Effector memory CD4-positive, alpha-beta T cell (primary cell): ENCODE measurements at regions not wholly inside any gene's neighbourhood (a gene's known extent, or its start where the extent isn't known, plus 50 kb on each side); places are given as distances from the start of the nearest gene placed in this dataset.
"Not testable (repeated sequence)": the region's sequence is repeated elsewhere in the genome, so short reads cannot be mapped to it uniquely, and the experiment has no call there.

Experiments used
- DNase-seq, 3 donors: peaks; one replicate each; pipeline ENCODE4 v3.0.0-alpha.2; 2020
- H3K27ac ChIP-seq: 2 replicates; pipeline ENCODE4 v1.7.0; 2013; ENCODE audit warnings: mild to moderate bottlenecking, low read length, moderate library complexity; ENCODE audit not compliant: insufficient read depth, poor library complexity, severe bottlenecking
- H3K27me3 ChIP-seq: replicated peaks from 2 replicates; pipeline ENCODE4 v1.7.0; 2013; ENCODE audit warnings: mild to moderate bottlenecking, low read length; ENCODE audit not compliant: insufficient read depth, control insufficient read depth, poor library complexity, severe bottlenecking
- H3K36me3 ChIP-seq: 2 replicates; pipeline ENCODE4 v1.7.0; 2013; ENCODE audit warnings: mild to moderate bottlenecking, low read length, moderate library complexity; ENCODE audit not compliant: control insufficient read depth, insufficient read depth
- H3K4me1 ChIP-seq: 2 replicates; pipeline ENCODE4 v1.7.0; 2013; ENCODE audit warnings: low read length, mild to moderate bottlenecking; ENCODE audit not compliant: control insufficient read depth, insufficient read depth, poor library complexity, severe bottlenecking
- H3K4me3 ChIP-seq: 2 replicates; pipeline ENCODE4 v1.7.0; 2013; ENCODE audit warnings: low read length, low read depth, mild to moderate bottlenecking; ENCODE audit not compliant: insufficient read depth, poor library complexity, severe bottlenecking
- H3K9me3 ChIP-seq: 2 replicates; pipeline ENCODE4 v1.7.0; 2013; ENCODE audit warnings: mild to moderate bottlenecking, low read length, moderate library complexity; ENCODE audit not compliant: control insufficient read depth

DNA sequence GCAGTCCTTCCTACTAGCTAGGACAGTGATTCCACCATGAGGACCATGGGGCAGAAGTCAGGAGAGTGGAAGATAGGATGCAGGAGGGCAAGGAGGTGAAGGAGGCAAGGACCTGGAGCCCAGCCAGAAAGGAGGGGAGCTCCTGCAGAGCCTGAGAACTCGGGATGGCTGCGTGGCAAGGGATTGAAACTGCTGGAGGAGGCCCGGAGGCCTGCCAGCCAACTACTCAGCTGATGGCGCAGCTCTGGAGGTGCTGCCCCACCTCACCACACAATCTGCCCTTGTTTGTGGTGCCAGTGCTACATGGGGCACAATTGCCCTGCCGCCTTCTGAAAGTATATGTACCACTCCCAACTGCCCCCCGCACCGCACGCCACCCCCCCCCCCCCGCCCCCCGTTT is 307.3 kb upstream of the CHRNA7 start:
- not testable (repeated sequence) for H3K36me3 ChIP-seq, DNase-seq, H3K27me3 ChIP-seq, H3K4me1 ChIP-seq, H3K4me3 ChIP-seq, H3K27ac ChIP-seq, H3K9me3 ChIP-seq

DNA sequence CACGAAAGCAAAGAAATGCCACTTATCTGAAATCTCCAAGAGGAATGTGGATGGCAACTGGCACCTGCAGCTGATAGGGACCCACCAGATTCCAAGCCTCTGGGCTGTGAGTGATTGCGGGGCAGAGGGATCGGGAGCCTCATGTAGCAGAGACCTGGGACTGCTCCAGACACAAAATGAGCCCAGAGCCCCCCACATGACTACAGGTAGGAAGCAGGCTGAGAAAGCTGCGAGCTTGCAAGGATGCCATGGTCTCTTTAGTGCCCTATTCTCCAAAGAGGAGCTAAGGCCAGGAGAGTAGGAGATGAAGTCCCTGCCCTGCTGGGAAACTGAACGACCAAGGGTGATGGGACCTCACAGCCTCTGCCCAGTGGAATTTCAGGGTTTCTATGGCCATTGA is 305.4 kb upstream of the CHRNA7 start:
- H3K9me3 ChIP-seq, H3K4me1 ChIP-seq, DNase-seq, H3K4me3 ChIP-seq, H3K27ac ChIP-seq, H3K36me3 ChIP-seq, H3K27me3 ChIP-seq: not testable (repeated sequence)

DNA sequence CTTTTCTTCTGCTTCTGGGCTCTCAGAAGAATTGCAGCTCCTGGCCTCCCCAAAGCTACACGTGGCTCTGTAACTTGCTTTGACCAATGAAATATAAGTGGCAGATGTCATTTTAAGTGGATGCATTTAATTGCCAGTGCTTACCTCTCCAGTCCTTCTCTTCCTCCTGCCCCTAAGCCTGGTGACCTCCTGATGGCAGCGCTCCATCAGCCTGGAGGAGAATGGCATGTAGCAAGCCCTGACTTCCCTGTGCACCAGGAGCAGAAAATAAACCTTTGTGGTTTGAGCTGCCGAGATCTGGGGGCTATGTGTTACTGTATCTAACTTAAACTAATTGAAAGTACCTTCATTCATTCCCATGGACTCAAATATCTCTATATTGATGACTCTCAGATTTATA is 304.7 kb upstream of the CHRNA7 start:
- H3K27ac ChIP-seq, H3K27me3 ChIP-seq, H3K36me3 ChIP-seq, H3K4me3 ChIP-seq, H3K9me3 ChIP-seq, DNase-seq, H3K4me1 ChIP-seq: not testable (repeated sequence)

DNA sequence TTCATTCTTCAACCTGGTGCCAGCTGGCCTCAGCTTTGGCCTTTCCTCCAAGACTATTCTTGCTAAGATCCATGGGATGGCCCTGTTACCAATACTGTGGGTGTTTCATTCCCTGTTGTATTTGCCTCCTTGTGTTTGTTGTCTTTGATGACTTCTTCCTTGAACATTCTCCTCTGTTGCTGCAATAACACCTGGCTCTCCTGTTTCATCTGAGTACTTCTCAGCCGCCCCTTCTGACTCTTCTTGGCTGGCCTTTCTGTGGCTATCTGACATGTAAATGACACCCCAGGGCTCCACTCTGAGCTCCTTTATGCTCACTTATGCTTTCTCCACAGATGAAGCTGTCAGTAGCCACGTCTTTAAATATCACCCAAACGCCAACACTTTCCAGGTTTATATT is 302.7 kb upstream of the CHRNA7 start:
- Histone ChIP-seq H3K36me3 (no peaks in the 10 kb centered on the region), H3K27me3 (no peaks in the 10 kb centered on the region), H3K4me1 (no peaks in the 10 kb centered on the region), H3K9me3 (no peaks in the 10 kb centered on the region), H3K4me3 (no peak overlapping the region), H3K27ac (no peak overlapping the region)
- DNase-seq: no peak

DNA sequence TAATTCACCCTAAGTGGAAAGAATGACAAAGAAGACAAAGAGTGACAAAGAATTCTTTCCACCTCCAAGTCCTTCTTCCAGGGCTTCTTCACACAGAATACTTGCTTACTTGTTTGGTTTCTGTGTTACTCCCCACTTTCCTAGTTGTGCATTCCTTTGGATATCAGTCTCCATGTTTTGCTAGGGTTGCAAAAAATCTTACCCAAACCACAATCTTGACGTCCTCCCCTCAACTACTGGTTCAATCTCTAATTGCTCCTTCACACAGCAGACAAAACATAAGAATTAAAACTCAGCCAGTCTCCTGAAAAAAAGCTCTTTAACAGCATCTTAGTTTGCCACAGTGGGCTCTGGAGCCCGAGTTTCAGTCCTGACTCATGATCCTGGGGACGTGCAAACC is 297.6 kb upstream of the CHRNA7 start:
- H3K9me3 ChIP-seq: no peaks in the 10 kb centered on the region
- no peaks in the 10 kb centered on the region for H3K4me1 ChIP-seq
- H3K27me3 ChIP-seq: no peaks in the 10 kb centered on the region
- H3K36me3 ChIP-seq: no peaks in the 10 kb centered on the region
- H3K4me3 ChIP-seq: no peak overlapping the region
- H3K27ac ChIP-seq: no peak overlapping the region
- DNase-seq: no peak

DNA sequence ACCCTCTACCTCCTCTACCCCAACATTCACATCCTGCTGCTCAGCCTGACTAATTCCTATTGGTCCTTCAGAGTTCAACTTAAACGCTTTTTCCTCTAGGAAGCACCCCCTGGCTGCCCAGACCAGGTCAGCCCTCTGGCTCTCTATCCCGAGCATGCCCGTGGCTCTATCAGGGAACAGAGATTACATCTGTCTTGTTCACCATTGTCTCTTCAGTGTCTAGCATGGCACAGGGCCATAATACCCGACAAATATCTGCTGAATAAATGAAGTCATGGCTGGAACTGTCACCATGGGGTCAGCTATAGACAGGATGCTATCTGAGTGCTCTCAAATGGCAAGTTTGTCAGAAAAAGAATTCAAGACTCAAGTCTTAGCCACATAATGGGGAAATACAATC is 296.9 kb upstream of the CHRNA7 start:
- H3K9me3 ChIP-seq: no peaks in the 10 kb centered on the region
- no peak for DNase-seq
- H3K4me1 ChIP-seq: no peaks in the 10 kb centered on the region
- no peak overlapping the region for H3K4me3 ChIP-seq
- H3K36me3 ChIP-seq: no peaks in the 10 kb centered on the region
- H3K27ac ChIP-seq: no peak overlapping the region
- no peaks in the 10 kb centered on the region for H3K27me3 ChIP-seq

DNA sequence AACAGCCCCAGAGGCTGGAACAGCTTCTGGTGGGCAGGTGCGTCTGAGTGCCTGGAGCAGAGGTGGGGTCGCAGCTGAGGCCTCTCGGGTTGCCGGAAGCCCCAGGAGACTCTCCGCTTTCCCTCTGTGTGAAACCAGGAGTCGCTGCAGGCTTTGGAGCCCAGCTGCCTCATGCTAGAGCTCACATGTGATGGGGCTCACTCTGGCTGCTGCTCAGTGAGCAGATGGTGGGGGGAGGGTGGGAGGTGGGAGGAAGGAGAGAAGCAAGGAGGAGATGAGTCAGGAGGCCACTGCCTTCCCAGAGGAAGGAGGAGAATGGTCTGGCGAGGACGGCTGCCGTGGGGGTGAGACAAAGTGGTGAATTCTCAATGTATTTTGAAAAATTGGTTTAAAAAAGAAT is 290.1 kb upstream of the CHRNA7 start:
- no peaks in the 10 kb centered on the region for H3K9me3 ChIP-seq
- no peaks in the 10 kb centered on the region for H3K4me1 ChIP-seq
- H3K36me3 ChIP-seq: no peaks in the 10 kb centered on the region
- no peak overlapping the region for H3K4me3 ChIP-seq
- H3K27me3 ChIP-seq: no peaks in the 10 kb centered on the region
- H3K27ac ChIP-seq: no peak overlapping the region
- no peak for DNase-seq

DNA sequence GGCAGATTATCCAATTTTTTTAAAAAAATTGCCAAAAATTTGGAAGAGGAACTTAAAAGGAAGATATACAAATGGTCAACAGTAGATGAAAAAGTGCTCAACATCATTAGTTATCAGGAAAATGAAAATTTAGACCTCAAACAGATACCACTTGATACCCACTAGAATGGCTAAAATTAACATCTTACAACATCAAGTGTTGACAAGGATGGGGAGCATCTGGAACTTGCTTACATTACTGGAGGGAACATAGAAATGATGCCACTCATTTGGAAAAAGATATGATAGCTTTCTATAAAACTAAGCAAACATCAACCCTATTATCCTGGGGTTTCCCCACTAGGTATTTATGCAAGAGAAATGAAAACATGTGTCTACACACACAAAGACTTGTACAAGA is 284.5 kb upstream of the CHRNA7 start:
- H3K9me3 ChIP-seq: no peaks in the 10 kb centered on the region
- no peaks in the 10 kb centered on the region for H3K27me3 ChIP-seq
- no peak overlapping the region for H3K27ac ChIP-seq
- H3K36me3 ChIP-seq: no peaks in the 10 kb centered on the region
- no peak overlapping the region for H3K4me3 ChIP-seq
- DNase-seq: no peak
- no peaks in the 10 kb centered on the region for H3K4me1 ChIP-seq

DNA sequence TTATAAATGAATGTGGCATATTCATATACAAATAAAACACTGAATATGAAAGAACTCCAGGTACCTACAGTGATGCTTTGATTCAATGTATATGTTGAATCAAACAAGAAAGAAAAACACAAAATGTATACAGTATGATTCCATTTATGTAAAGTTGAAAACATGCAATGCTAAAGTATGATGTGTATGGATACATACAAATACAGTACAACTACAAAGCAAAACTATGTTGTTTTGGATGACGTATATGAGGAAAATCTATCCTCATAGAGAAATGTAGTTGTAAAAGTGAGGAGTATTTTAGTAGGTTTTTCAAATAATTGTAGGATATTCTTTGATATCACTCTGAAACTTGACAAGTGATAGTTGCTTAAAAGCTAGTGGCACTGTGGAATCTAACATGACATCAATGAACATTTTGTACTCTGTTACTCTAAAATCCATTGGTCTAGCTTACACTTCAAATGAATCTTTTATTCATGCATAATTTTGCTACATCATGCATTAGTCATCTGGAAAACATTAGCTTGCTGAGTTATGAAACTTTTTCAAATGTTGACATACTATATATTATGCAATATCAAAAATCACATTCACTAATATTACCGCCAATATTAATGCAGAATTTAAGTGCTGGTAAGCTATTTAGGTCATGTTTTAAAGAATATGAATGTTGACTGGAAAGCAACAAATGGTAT is 278.1 kb upstream of the CHRNA7 start:
- H3K27me3 ChIP-seq: no peaks in the 10 kb centered on the region
- no peak for DNase-seq
- no peaks in the 10 kb centered on the region for H3K4me1 ChIP-seq
- H3K4me3 ChIP-seq: no peak overlapping the region
- no peaks in the 10 kb centered on the region for H3K36me3 ChIP-seq
- H3K9me3 ChIP-seq: no peaks in the 10 kb centered on the region
- no peak overlapping the region for H3K27ac ChIP-seq

DNA sequence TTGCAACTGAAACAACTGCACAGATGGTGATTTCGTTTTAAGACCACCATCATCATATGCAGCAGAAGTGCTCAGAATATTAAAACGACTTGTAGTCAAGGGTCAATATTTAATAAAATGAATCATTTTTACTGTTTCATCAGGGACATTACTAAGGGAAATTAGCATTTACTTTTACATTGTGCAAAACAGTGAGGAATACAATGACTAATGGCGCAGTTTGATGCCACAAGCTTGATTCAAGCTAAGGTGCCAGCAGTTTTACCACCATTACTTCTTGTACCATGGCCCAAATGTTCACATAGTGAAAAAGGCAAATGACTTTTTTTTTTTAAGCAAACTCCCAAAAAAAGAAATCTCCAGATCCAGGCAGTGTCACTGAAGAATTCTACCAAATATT is 277.4 kb upstream of the CHRNA7 start:
- Histone ChIP-seq H3K36me3 (no peaks in the 10 kb centered on the region), H3K9me3 (no peaks in the 10 kb centered on the region), H3K4me1 (no peaks in the 10 kb centered on the region), H3K27me3 (no peaks in the 10 kb centered on the region), H3K27ac (no peak overlapping the region), H3K4me3 (no peak overlapping the region)
- no peak for DNase-seq
